ENCODE measurements at regions not wholly inside any gene's neighbourhood (a gene's known extent, or its start where the extent isn't known, plus 50 kb on each side); places are given as distances from the start of the nearest gene placed in this dataset.

GRCh38 chr5:82396396-82396795 lies 118.2 kb upstream of the RPS23 start:
- no peak overlapping the region for H3K4me3 ChIP-seq
- no peak for TF ChIP-seq CTCF (IDR thresholded peaks at IDR 0.05)
- no peaks in the 10 kb centered on the region for H3K36me3 ChIP-seq
- intact Hi-C loops (cut with DNase I): no loop called here
- H3K27me3 ChIP-seq: no peaks in the 10 kb centered on the region
- H3K27ac ChIP-seq (replicated peaks in 1 of 4): peak overlapping the region in 1 of 4 donors; percentile 50
- no peaks in the 10 kb centered on the region for H3K9me3 ChIP-seq
- WGBS: 82% methylated on average over 2 of the region's 2 CpGs
- peaks cover 0 to 12% (median 4%) of the 10 kb centered on the region in 4 donors for H3K4me1 ChIP-seq
- DNase-seq (ENCODE audit: extremely low spot score): no peak

- no peak overlapping the region for H3K27ac ChIP-seq (replicated peaks in 1 of 4)
- H3K9me3 ChIP-seq: no peaks in the 10 kb centered on the region
- H3K27me3 ChIP-seq: no peaks in the 10 kb centered on the region
- intact Hi-C loops (cut with DNase I): no loop called here
- no peaks in the 10 kb centered on the region for H3K36me3 ChIP-seq
- WGBS: 91% methylated on average over 3 of the region's 3 CpGs
- H3K4me3 ChIP-seq: no peak overlapping the region
- H3K4me1 ChIP-seq: peaks cover 0 to 16% (median 4%) of the 10 kb centered on the region in 4 donors
- no peak for TF ChIP-seq POLR2A (IDR thresholded peaks at IDR 0.05; ENCODE audit: low read depth)
- TF ChIP-seq CTCF (IDR thresholded peaks at IDR 0.05): no peak
- no peak for TF ChIP-seq EP300 (IDR thresholded peaks at IDR 0.05)
- no peak for TF ChIP-seq POLR2AphosphoS5 (IDR thresholded peaks at IDR 0.05)
- DNase-seq (ENCODE audit: extremely low spot score): no peak
Measured at GRCh38 chr5:82393951-82394350, 115.8 kb upstream of the RPS23 start.

- Histone ChIP-seq H3K4me3 (no peak overlapping the region), H3K27me3 (no peaks in the 10 kb centered on the region), H3K9me3 (no peaks in the 10 kb centered on the region), H3K36me3 (no peaks in the 10 kb centered on the region), H3K4me1 (peaks cover 0 to 12% (median 0%) of the 10 kb centered on the region in 4 donors), H3K27ac (replicated peaks in 1 of 4) (no peak overlapping the region)
- TF ChIP-seq CTCF (IDR thresholded peaks at IDR 0.05) (no peak), EP300 (IDR thresholded peaks at IDR 0.05) (no peak), POLR2A (IDR thresholded peaks at IDR 0.05; ENCODE audit: low read depth) (no peak), POLR2AphosphoS5 (IDR thresholded peaks at IDR 0.05) (no peak)
- DNase-seq (ENCODE audit: extremely low spot score): no peak
- WGBS: 96% methylated on average over 3 of the region's 3 CpGs
- intact Hi-C loops (cut with DNase I): no loop called here
Measured at GRCh38 chr5:82390088-82390487, 111.9 kb upstream of the RPS23 start.

- 100% methylated on average over 2 of the region's 2 CpGs for WGBS
- Histone ChIP-seq H3K4me3 (no peak overlapping the region), H3K27me3 (no peaks in the 10 kb centered on the region), H3K36me3 (no peaks in the 10 kb centered on the region), H3K9me3 (no peaks in the 10 kb centered on the region), H3K4me1 (peaks cover 0 to 12% (median 0%) of the 10 kb centered on the region in 4 donors), H3K27ac (replicated peaks in 1 of 4) (no peak overlapping the region)
- no peak for DNase-seq (ENCODE audit: extremely low spot score)
- intact Hi-C loops (cut with DNase I): no loop called here
- TF ChIP-seq POLR2AphosphoS5 (IDR thresholded peaks at IDR 0.05): no peak
- TF ChIP-seq EP300 (IDR thresholded peaks at IDR 0.05): no peak
- TF ChIP-seq POLR2A (IDR thresholded peaks at IDR 0.05; ENCODE audit: low read depth): no peak
- no peak for TF ChIP-seq CTCF (IDR thresholded peaks at IDR 0.05)
Measured at GRCh38 chr5:82389347-82389746, 111.2 kb upstream of the RPS23 start.

GRCh38 chr5:82388181-82388580 lies 110.0 kb upstream of the RPS23 start:
- intact Hi-C loops (cut with DNase I): no loop called here
- H3K27ac ChIP-seq (replicated peaks in 1 of 4): no peak overlapping the region
- DNase-seq (ENCODE audit: extremely low spot score): no peak
- no peaks in the 10 kb centered on the region for H3K9me3 ChIP-seq
- peaks cover 0 to 12% (median 0%) of the 10 kb centered on the region in 4 donors for H3K4me1 ChIP-seq
- WGBS: 80% methylated on average over 6 of the region's 6 CpGs
- H3K4me3 ChIP-seq: no peak overlapping the region
- no peaks in the 10 kb centered on the region for H3K36me3 ChIP-seq
- H3K27me3 ChIP-seq: no peaks in the 10 kb centered on the region
- TF ChIP-seq CTCF (IDR thresholded peaks at IDR 0.05): no peak
- no peak for TF ChIP-seq POLR2A (IDR thresholded peaks at IDR 0.05; ENCODE audit: low read depth)
- no peak for TF ChIP-seq POLR2AphosphoS5 (IDR thresholded peaks at IDR 0.05)
- TF ChIP-seq EP300 (IDR thresholded peaks at IDR 0.05): no peak
